HUDEP-2 (cell line): ENCODE measurements at regions not wholly inside any gene's neighbourhood (a gene's known extent, or its start where the extent isn't known, plus 50 kb on each side); places are given as distances from the start of the nearest gene placed in this dataset.
"Not testable (repeated sequence)": the region's sequence is repeated elsewhere in the genome, so short reads cannot be mapped to it uniquely, and the experiment has no call there.

Experiments
- DNase-seq, 76 experiments: peaks; one replicate each; lab custom pipeline; 2025; ENCODE audit not compliant: unreplicated experiment in 76 of 76; lab: John Stamatoyannopoulos, UW

DNA sequence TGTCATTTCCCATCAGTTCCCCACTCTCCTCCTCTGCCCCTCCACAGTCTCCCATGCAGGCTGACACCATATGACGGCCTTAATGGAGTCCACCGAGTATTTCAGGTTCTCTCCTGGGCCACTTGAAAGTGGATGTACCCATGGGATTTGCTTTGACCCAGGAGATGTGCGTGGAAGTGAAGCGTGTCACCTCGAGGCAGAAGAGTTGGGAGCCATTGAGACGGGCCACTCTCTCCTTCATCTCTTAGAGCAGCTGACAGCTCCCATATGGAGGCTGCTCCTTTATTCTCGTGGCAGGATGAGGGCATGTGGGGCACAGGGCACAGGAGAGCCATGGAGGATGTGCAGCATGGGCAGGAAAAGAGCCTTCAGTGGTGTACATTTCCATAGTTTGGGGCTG lies 144.7 kb upstream of the CRYM start:
- DNase-seq: not testable (repeated sequence)

DNA sequence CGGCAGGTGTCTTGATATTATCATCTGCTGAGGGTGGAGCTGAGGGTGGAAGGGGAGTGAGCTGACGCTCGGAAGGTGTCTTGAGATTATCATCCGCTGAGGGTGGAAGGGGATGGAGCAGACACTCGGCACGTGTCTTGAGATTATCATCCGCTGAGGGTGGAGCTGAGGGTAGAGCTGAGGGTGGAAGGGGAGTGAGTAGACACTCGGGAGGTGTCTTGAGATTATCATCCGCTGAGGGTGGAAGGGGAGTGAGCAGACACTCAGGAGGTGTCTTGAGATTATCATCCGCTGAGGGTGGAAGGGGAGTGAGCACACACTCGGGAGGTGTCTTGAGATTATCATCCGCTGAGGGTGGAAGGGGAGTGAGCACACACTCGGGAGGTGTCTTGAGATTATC lies 126.6 kb upstream of the CRYM start:
- DNase-seq: not testable (repeated sequence)

- not testable (repeated sequence) for DNase-seq
These were observed 119.8 kb upstream of the CRYM start for GRCh38 chr16:21397866-21398265.

- DNase-seq: not testable (repeated sequence)
These were observed 118.5 kb upstream of the CRYM start for GRCh38 chr16:21396545-21396944.

DNA sequence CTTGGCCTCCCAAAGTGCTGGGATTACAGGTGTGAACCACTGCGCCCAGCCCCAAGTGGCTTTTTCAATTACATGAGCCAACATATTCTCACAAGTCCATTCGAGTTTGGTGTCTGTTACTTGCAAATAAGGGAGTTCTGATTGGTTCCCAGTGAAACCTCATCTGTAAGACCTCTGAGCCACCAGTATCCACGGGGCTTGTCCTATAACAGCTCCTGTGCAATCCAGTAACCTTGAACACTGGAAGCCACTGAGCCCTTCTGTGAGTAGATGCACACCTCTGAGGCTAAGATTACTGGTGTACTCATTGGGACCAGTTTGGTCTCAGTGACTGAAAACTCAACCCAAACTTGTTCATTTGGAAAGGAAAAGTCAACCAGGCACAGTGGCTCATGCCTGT lies 112.5 kb upstream of the CRYM start:
- not testable (repeated sequence) for DNase-seq

- DNase-seq: not testable (repeated sequence)
These were observed 111.8 kb upstream of the CRYM start for GRCh38 chr16:21389860-21390259.

DNA sequence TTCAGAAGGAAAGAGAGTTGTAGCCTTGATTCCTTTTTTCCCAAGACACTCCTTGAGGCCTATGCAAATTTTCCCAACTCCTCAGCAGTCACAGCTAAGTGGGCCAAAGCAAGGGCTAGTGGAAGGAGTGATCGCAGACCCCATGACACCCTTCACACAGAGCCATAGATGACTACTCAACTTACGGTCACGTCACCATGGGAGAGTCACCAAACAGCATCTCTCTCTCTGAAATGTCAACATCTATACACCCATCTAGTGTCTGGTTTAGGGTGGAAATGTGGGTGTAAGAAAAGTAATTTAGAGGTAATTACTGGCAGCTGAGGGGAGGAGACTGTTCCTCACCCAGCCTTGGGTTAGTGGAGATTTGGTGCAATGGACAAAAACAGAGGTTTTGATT lies 109.7 kb upstream of the CRYM start:
- not testable (repeated sequence) for DNase-seq

DNA sequence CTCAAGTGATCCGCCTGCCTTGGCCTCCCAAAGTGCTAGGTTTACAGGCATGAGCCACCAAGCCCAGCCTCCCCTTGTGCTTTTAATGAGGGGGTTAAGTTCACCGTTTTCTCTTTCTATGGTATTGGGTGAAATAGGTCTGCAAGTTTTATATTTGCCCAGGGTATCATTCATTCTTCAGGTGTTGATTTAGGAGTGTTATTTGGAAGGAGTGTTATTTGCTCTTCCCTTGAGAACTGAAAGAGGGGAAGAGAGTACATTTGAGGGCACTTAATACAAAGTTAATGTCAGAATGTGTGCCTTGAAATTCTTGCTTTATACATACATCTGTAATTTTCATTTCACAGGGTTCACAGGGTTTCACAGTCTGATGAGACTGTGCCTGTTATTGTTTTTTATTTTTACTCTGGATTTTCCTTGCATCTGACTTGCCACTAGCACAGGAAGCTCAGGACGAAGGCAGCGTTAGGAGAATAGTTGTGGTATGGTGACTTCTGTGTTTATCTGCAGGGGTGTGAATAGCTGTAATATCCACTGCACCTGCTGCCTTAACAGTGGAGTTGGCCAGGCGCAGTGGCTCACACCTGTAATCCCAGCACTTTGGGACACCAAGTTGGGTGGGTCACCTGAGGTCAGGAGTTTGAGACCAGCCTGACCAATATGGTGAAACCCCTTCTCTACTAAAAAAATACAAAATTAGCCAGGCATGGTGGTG lies 108.3 kb upstream of the CRYM start:
- not testable (repeated sequence) for DNase-seq

DNA sequence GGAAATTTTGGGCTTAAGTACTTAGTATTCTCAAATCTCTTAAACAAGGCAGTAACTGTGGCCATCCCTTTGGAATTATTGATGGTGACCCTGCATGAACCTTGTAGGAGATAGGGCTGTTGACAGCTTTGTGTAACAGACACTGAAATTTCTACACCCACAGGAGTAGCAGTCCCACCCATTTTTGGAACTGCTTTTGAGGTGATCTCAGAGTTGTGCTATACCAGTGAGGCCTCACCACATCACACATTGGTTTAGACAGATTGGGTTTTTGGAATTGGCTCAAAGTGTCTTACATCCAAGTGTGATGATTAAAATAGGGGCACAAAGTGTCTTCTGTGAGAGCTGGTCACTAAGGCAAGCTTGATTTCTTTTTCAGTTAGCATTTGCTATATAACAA lies 105.6 kb upstream of the CRYM start:
- DNase-seq: not testable (repeated sequence)

DNA sequence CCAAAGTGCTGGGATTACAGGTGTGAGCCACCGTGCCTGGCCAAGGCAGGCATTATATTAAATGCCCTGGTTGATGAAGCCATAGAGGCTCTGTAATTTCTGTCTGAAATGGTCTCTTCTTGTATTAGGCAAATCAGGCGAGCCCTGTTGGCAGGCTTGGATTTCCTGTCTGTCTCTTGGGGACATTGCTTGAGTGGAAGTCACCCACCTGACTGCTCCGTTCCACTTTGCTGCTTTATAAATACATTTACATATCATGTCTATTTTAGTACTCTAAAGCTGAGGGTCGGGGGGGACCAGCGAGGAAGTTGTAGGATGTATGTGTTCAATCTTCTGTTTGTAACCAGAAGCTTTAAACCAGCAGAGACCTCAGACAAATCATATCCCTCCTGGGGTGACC lies 101.6 kb upstream of the CRYM start:
- not testable (repeated sequence) for DNase-seq

- not testable (repeated sequence) for DNase-seq
These were observed 98.3 kb upstream of the CRYM start for GRCh38 chr16:21376196-21376899.

GRCh38 chr16:21375334-21375733 lies 97.2 kb upstream of the CRYM start:
- DNase-seq: not testable (repeated sequence)

DNA sequence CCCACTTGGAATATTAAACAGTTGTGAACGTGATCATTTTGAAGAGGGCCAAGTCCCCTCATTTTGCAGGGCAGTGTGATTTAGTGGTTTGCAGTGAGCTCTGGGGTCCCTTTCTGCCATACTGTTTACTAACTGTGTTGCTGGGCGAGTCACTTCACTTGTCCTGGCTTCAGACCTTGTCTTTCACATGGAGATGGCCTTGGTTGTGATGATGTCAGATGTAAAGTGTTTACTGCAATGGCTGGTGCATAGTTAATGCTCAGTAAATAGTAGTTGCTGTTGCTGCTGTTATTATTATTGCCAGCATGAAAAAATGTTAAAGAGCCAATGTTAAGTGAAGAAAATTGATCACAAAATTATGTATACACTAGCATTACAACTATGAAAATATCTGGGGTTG lies 95.4 kb upstream of the CRYM start:
- not testable (repeated sequence) for DNase-seq

DNA sequence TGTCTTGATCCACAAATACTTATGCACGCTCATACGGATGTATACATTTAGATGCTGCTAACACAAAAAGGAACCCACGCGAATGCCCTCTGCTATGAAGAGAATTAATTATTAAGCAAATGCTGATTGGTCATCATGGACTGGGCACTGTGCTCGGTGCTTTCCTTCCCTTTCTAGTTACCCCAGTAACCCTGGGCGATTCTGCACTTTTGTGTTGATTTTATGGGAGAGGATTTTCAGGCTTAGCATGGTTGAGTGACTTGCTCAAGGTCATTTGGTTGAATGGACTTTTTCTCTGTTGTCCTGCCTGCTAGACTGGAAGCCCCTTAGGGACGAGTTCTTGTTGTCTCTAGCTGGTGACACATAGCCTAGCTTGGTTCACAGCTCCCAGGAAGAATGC lies 94.8 kb upstream of the CRYM start:
- DNase-seq: not testable (repeated sequence)

GRCh38 chr16:21372162-21372835 lies 94.2 kb upstream of the CRYM start:
- not testable (repeated sequence) for DNase-seq

- DNase-seq: not testable (repeated sequence)
These were observed 92.7 kb upstream of the CRYM start for GRCh38 chr16:21370791-21371190.

- DNase-seq: not testable (repeated sequence)
These were observed 91.2 kb upstream of the CRYM start for GRCh38 chr16:21368973-21369942.

GRCh38 chr16:21367733-21368421 lies 89.8 kb upstream of the CRYM start:
- not testable (repeated sequence) for DNase-seq

GRCh38 chr16:21366998-21367397 lies 88.9 kb upstream of the CRYM start:
- DNase-seq: not testable (repeated sequence)

GRCh38 chr16:21365541-21365940 lies 87.5 kb upstream of the CRYM start:
- not testable (repeated sequence) for DNase-seq
